ENCODE measurements at regions not wholly inside any gene's neighbourhood (a gene's known extent, or its start where the extent isn't known, plus 50 kb on each side); places are given as distances from the start of the nearest gene placed in this dataset.

DNA sequence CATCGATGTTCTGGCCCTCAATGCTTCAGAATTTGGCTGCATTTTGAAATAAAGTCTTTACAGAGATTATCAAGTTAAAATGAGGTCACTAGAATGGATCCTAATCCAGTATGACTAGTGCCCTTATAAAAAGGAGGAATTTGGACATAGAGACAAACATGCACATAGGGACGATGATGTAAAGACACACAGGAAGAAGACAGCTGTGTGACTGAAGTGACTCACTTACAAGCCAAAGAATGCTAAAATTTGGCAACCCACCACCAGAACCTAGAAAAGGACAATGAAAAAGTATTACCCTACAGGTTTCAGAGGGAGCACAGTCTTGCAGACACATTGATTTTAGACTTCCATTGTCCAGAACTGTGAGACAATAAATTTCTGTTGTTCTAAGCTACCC is 322.8 kb upstream of the GJE1 start (continued):
- no peak for TF ChIP-seq ZNF407 (IDR thresholded peaks at IDR 0.05; ENCODE audit: low read depth)
- no peak for TF ChIP-seq POLR2AphosphoS2 (IDR thresholded peaks at IDR 0.05; ENCODE audit: low read length)
- TF ChIP-seq ATF4 (CRISPR knock-in tag; IDR thresholded peaks at IDR 0.05), result no peak
- TF ChIP-seq TAF1 (IDR thresholded peaks at IDR 0.05; ENCODE audit: control insufficient read depth, extremely low read depth, insufficient read depth, low read length, severe bottlenecking), result no peak
- TF ChIP-seq COPS2 (conservative IDR thresholded peaks at IDR 0.05), result no peak
- TF ChIP-seq PHB2 (IDR thresholded peaks at IDR 0.05; ENCODE audit: low read depth), result no peak
- TF ChIP-seq CBX8 (IDR thresholded peaks at IDR 0.05; ENCODE audit: borderline replicate concordance, extremely low read depth, low read depth, low read length, poor library complexity, severe bottlenecking), result no peak

Data from K562 (cell line).